VCaP (cell line): ENCODE measurements at regions not wholly inside any gene's neighbourhood (a gene's known extent, or its start where the extent isn't known, plus 50 kb on each side); places are given as distances from the start of the nearest gene placed in this dataset.

ENCODE experiments used
- H3K27ac ChIP-seq: fragments of 450-650 bp; 2 replicates; pipeline ENCODE4 v1.5.1; 2017
- CTCF ChIP-seq: fragments of 450-650 bp; conservative IDR thresholded peaks from 2 replicates; pipeline ENCODE4 v1.5.1; 2017; ENCODE audit warnings: mild to moderate bottlenecking, moderate library complexity

- TF ChIP-seq CTCF: no peak
- H3K27ac ChIP-seq: no peak overlapping the region
Measured at GRCh38 chr16:85477801-85478363, 135.2 kb upstream of the GSE1 start.

GRCh38 chr16:85479972-85480726 lies 133.0 kb upstream of the GSE1 start:
- TF ChIP-seq CTCF: no peak

GRCh38 chr16:85480727-85481101 lies 132.4 kb upstream of the GSE1 start:
- no peak overlapping the region for H3K27ac ChIP-seq
- TF ChIP-seq CTCF: no peak

More at GRCh38 chr16:85479972-85480726, 133.0 kb upstream of the GSE1 start:
- H3K27ac ChIP-seq: no peak overlapping the region

GRCh38 chr16:85481206-85481605 lies 131.9 kb upstream of the GSE1 start:
- TF ChIP-seq CTCF: no peak
- no peak overlapping the region for H3K27ac ChIP-seq

GRCh38 chr16:85481738-85482137 lies 131.4 kb upstream of the GSE1 start:
- TF ChIP-seq CTCF: no peak
- H3K27ac ChIP-seq: no peak overlapping the region

- TF ChIP-seq CTCF: no peak
- no peak overlapping the region for H3K27ac ChIP-seq
Measured at GRCh38 chr16:85483424-85483823, 129.7 kb upstream of the GSE1 start.

GRCh38 chr16:85484347-85485300 lies 128.5 kb upstream of the GSE1 start:
- H3K27ac ChIP-seq: no peak overlapping the region
- TF ChIP-seq CTCF: no peak
